ENCODE measurements at regions not wholly inside any gene's neighbourhood (a gene's known extent, or its start where the extent isn't known, plus 50 kb on each side); places are given as distances from the start of the nearest gene placed in this dataset.

DNA sequence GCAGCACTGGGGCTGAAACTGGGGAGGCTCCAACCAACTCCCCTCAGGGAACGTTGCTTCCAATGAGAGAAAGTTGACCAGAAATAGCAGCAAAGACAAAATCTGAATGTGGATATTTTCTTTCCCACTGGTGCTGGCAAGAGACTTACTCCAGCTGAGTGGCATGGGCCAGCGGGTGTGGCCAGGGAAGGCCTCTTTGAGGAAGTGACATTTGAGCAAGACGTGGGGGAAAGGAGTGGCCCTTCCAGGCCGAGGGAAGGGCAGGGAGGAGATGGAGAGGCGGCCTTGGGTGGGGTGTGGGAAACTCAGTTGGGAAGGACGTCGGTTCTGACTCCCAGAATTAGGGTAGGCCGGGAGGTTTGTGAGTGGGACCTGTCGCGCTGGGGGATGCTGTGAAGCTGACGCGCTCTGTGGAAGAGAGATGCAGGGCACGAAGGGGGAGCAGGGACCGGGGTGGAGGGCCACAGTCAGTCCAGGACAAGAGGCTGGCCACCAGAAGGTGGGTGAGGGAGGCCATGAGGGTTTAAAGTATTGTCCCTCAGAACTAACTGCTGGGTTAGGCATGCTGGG, 96.7 kb upstream of the IKZF1 start:
- TF ChIP-seq, protein P1, sequence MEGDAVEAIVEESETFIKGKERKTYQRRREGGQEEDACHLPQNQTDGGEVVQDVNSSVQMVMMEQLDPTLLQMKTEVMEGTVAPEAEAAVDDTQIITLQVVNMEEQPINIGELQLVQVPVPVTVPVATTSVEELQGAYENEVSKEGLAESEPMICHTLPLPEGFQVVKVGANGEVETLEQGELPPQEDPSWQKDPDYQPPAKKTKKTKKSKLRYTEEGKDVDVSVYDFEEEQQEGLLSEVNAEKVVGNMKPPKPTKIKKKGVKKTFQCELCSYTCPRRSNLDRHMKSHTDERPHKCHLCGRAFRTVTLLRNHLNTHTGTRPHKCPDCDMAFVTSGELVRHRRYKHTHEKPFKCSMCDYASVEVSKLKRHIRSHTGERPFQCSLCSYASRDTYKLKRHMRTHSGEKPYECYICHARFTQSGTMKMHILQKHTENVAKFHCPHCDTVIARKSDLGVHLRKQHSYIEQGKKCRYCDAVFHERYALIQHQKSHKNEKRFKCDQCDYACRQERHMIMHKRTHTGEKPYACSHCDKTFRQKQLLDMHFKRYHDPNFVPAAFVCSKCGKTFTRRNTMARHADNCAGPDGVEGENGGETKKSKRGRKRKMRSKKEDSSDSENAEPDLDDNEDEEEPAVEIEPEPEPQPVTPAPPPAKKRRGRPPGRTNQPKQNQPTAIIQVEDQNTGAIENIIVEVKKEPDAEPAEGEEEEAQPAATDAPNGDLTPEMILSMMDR (IDR thresholded peaks at IDR 0.05), result no peak
- TF ChIP-seq EZH2 (IDR thresholded peaks at IDR 0.05), result no peak
- no peak for TF ChIP-seq EZH2phosphoT487 (IDR thresholded peaks at IDR 0.05)
